SU-DHL-6 (cell line): ENCODE measurements at regions not wholly inside any gene's neighbourhood (a gene's known extent, or its start where the extent isn't known, plus 50 kb on each side); places are given as distances from the start of the nearest gene placed in this dataset.

Experiments used
- EZH2phosphoT487 ChIP-seq: fragments of 200-600 bp; sonication (generic), shearing (Covaris generic); conservative IDR thresholded peaks from 2 replicates; pipeline ENCODE4 v1.6.1; 2018; ENCODE audit warnings: mild to moderate bottlenecking, antibody characterized with exemption, low read length, moderate library complexity, mixed read lengths
- TF ChIP-seq, protein P1 (sequence below): fragments of 200-600 bp; sonication (generic); IDR thresholded peaks from one replicate; pipeline ENCODE4 v1.5.1; 2017; ENCODE audit warnings: antibody characterized with exemption, mild to moderate bottlenecking, low read length, moderate library complexity; ENCODE audit not compliant: insufficient read depth, poor library complexity, severe bottlenecking

DNA sequence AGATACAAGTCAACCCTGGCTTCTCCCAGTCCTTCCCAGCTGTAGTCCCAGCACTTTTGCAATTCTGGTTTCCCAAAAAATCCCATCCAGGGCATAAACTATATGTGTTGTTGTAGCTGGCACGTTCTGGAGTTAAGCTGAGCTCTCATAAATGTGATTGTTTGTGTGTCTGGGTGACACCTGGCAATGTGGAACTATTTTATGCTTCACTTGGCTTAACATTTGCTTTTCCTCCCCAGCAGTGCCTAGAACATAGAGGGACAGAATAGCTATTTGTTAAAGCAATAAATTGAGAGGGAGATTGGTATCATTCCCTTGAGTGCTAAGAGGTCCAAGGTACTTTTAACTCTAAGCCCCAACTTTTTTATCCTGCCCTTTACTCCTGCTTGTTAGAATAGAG, 575.9 kb upstream of the NOX3 start:
- TF ChIP-seq, protein P1, sequence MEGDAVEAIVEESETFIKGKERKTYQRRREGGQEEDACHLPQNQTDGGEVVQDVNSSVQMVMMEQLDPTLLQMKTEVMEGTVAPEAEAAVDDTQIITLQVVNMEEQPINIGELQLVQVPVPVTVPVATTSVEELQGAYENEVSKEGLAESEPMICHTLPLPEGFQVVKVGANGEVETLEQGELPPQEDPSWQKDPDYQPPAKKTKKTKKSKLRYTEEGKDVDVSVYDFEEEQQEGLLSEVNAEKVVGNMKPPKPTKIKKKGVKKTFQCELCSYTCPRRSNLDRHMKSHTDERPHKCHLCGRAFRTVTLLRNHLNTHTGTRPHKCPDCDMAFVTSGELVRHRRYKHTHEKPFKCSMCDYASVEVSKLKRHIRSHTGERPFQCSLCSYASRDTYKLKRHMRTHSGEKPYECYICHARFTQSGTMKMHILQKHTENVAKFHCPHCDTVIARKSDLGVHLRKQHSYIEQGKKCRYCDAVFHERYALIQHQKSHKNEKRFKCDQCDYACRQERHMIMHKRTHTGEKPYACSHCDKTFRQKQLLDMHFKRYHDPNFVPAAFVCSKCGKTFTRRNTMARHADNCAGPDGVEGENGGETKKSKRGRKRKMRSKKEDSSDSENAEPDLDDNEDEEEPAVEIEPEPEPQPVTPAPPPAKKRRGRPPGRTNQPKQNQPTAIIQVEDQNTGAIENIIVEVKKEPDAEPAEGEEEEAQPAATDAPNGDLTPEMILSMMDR, result no peak
- TF ChIP-seq EZH2phosphoT487, result no peak
